ENCODE measurements at regions not wholly inside any gene's neighbourhood (a gene's known extent, or its start where the extent isn't known, plus 50 kb on each side); places are given as distances from the start of the nearest gene placed in this dataset.

DNA sequence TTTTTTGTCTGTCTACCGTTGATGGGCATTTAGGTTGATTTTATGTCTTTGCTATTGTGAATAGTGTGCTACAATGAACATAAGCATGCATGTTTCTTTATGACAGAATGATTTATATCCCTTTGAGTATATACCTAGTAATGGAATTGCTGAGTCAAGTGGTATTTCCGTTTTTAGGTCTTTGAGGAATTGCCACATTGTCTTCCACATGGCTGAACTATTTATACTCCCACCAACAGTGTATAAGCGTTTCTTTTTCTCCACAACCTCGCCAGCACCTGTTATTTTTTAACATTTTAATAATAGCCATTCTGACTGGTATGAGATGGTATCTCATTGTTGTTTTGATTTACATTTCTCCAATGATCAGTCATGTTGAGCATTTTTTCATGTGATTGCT is 89.6 kb upstream of the GALNT15 start:
- Histone ChIP-seq H4K8ac (replicated peaks; ENCODE audit: insufficient read length, low read depth, low read length) (no peak overlapping the region), H2AFZ (ENCODE audit: low read length) (no peak overlapping the region), H2BK120ac (ENCODE audit: low read depth, low read length, poor library complexity, severe bottlenecking) (no peak overlapping the region), H3K79me1 (ENCODE audit: insufficient read depth, low read depth, low read length, poor library complexity, severe bottlenecking) (no peaks in the 10 kb centered on the region), H2BK15ac (ENCODE audit: low read depth, low read length) (no peak overlapping the region), H3K9me3 (ENCODE audit: control insufficient read depth, low read depth, low read length) (peaks cover 14% of the 10 kb centered on the region), H2BK12ac (ENCODE audit: insufficient read length, low read depth, low read length) (no peak overlapping the region), H3K79me2 (ENCODE audit: insufficient read depth, low read length) (no peaks in the 10 kb centered on the region), H4K91ac (ENCODE audit: insufficient read length, low read depth, low read length) (no peak overlapping the region), H3K9ac (ENCODE audit: extremely low read depth, insufficient read length, low read length) (no peak overlapping the region), H4K20me1 (ENCODE audit: control insufficient read depth, insufficient read depth, insufficient read length) (no peaks in the 10 kb centered on the region), H3K14ac (ENCODE audit: insufficient read depth, low read length) (no peak overlapping the region), H3K56ac (ENCODE audit: insufficient read length, low read depth, low read length) (no peak overlapping the region), H3K23ac (ENCODE audit: insufficient read length, low read depth, low read length) (no peak overlapping the region), H3K4ac (ENCODE audit: low read depth, low read length) (no peak overlapping the region), H3K27ac (ENCODE audit: insufficient read length, low read depth, low read length) (no peak overlapping the region), H3K18ac (ENCODE audit: insufficient read length, low read depth, low read length) (no peak overlapping the region), H2BK20ac (ENCODE audit: low read depth, low read length, poor library complexity, severe bottlenecking) (no peak overlapping the region), H3K4me2 (ENCODE audit: insufficient read depth, insufficient read length, low read length) (no peak overlapping the region), H3T11ph (ENCODE audit: low read length) (no peak overlapping the region), H3K23me2 (ENCODE audit: insufficient read length, low read depth, low read length, poor library complexity, severe bottlenecking) (no peaks in the 10 kb centered on the region), H2AK5ac (ENCODE audit: insufficient read length, low read length) (no peak overlapping the region), H3K27me3 (ENCODE audit: insufficient read depth, low read length) (no peaks in the 10 kb centered on the region), H4K5ac (ENCODE audit: insufficient read length, low read depth, low read length) (no peak overlapping the region), H3K4me1 (ENCODE audit: insufficient read depth, low read length) (no peaks in the 10 kb centered on the region), H2BK5ac (ENCODE audit: insufficient read length, low read length) (no peak overlapping the region)
- no peak for DNase-seq
- peaks cover 31 to 44% of the 10 kb centered on the region in 2 experiments for H3K9me3 Mint-ChIP-seq
- TF ChIP-seq, protein P1, sequence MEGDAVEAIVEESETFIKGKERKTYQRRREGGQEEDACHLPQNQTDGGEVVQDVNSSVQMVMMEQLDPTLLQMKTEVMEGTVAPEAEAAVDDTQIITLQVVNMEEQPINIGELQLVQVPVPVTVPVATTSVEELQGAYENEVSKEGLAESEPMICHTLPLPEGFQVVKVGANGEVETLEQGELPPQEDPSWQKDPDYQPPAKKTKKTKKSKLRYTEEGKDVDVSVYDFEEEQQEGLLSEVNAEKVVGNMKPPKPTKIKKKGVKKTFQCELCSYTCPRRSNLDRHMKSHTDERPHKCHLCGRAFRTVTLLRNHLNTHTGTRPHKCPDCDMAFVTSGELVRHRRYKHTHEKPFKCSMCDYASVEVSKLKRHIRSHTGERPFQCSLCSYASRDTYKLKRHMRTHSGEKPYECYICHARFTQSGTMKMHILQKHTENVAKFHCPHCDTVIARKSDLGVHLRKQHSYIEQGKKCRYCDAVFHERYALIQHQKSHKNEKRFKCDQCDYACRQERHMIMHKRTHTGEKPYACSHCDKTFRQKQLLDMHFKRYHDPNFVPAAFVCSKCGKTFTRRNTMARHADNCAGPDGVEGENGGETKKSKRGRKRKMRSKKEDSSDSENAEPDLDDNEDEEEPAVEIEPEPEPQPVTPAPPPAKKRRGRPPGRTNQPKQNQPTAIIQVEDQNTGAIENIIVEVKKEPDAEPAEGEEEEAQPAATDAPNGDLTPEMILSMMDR (conservative IDR thresholded peaks at IDR 0.05) = no peak
- no peaks in the 10 kb centered on the region for H3K4me1 Mint-ChIP-seq
- no CpG with 5 or more reads among the region's 4 CpGs for WGBS (ENCODE audit: extremely low coverage, insufficient read length, low lambda C conversion rate)
- peaks cover 8 to 18% (median 9%) of the 10 kb centered on the region in 3 experiments; a peak in 6 of 7 replicates for H3K36me3 Mint-ChIP-seq (ENCODE audit: insufficient read depth in 1 of 3, low read depth in 3 of 3)
- peaks cover 4% of the 10 kb centered on the region for H3K27me3 Mint-ChIP-seq (ENCODE audit: low read depth)
- H3K27ac Mint-ChIP-seq = no peak overlapping the region
- no peak overlapping the region for H3K4me3 Mint-ChIP-seq
